ENCODE measurements at regions not wholly inside any gene's neighbourhood (a gene's known extent, or its start where the extent isn't known, plus 50 kb on each side); places are given as distances from the start of the nearest gene placed in this dataset.

DNA sequence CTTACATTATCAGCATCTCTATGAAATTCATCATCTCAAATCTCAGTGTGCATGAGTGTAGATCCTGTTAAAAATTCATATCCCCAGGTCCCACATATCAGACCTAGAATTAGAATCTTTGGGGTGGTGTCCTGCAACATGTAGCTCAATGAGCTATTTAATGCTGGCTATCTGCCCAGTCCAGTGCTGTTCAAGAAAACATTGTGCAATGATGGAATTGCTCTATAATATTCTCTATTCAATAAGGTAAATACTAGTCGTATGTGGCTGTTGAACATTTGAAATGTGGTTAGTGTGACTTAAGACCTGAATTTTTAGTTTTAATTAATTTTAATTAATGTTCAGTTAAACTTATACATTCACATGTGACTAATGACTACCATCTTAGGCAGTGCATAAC is 127.4 kb downstream of the NOL4 start:
- no peak for DNase-seq (ENCODE audit: low read depth, low spot score)
- H3K9ac ChIP-seq (ENCODE audit: insufficient read length, low read depth), result no peak overlapping the region
- H3K36me3 ChIP-seq (ENCODE audit: insufficient read depth, insufficient read length, low read length), result no peaks in the 10 kb centered on the region
- H3K27me3 ChIP-seq (ENCODE audit: insufficient read depth, insufficient read length), result no peaks in the 10 kb centered on the region
- no peak overlapping the region for H3K4me3 ChIP-seq (ENCODE audit: insufficient read length, low read depth)
- no peak for TF ChIP-seq YY1 (IDR thresholded peaks at IDR 0.05; ENCODE audit: insufficient read depth, insufficient read length)
- TF ChIP-seq ZNF274 (IDR thresholded peaks at IDR 0.05; ENCODE audit: low read depth, low read length), result no peak
- no peak for TF ChIP-seq SUZ12 (IDR thresholded peaks at IDR 0.05; ENCODE audit: extremely low read depth, insufficient read depth, insufficient read length)
- no peaks in the 10 kb centered on the region for H3K9me3 ChIP-seq (ENCODE audit: insufficient read depth, low read length)
- H3K4me1 ChIP-seq (ENCODE audit: insufficient read depth, insufficient read length), result no peaks in the 10 kb centered on the region

DNA sequence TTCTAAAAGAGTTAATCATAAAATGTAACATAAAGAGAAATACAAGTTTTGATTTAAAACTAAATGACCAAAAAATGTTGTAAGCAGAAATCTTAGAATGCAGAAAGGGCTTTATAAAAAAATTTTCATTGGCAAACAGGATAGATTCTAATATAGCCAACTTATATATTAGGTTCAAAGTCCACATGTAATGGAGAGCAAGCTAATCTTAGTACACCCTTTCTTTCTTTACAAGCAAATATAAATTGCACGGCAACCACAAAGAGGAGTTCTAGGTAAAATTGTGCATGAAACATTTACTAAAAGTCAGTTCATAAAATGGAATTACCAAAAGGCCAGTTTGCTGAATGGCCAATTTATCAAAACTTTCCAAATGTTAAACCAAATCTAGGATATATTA is 130.6 kb downstream of the NOL4 start:
- Histone ChIP-seq H3K36me3 (ENCODE audit: insufficient read depth, insufficient read length, low read length) (no peaks in the 10 kb centered on the region), H3K4me1 (ENCODE audit: insufficient read depth, insufficient read length) (no peaks in the 10 kb centered on the region), H3K9ac (ENCODE audit: insufficient read length, low read depth) (no peak overlapping the region), H3K9me3 (ENCODE audit: insufficient read depth, low read length) (no peaks in the 10 kb centered on the region), H3K4me3 (ENCODE audit: insufficient read length, low read depth) (no peak overlapping the region), H3K27me3 (ENCODE audit: insufficient read depth, insufficient read length) (no peaks in the 10 kb centered on the region)
- TF ChIP-seq SUZ12 (IDR thresholded peaks at IDR 0.05; ENCODE audit: extremely low read depth, insufficient read depth, insufficient read length) (no peak), YY1 (IDR thresholded peaks at IDR 0.05; ENCODE audit: insufficient read depth, insufficient read length) (no peak), ZNF274 (IDR thresholded peaks at IDR 0.05; ENCODE audit: low read depth, low read length) (no peak)
- no peak for DNase-seq (ENCODE audit: low read depth, low spot score)

GRCh38 chr18:34092796-34093195 is 131.9 kb downstream of the NOL4 start:
- Histone ChIP-seq H3K4me1 (ENCODE audit: insufficient read depth, insufficient read length) (no peaks in the 10 kb centered on the region), H3K4me3 (ENCODE audit: insufficient read length, low read depth) (no peak overlapping the region), H3K9ac (ENCODE audit: insufficient read length, low read depth) (no peak overlapping the region), H3K9me3 (ENCODE audit: insufficient read depth, low read length) (no peaks in the 10 kb centered on the region), H3K27me3 (ENCODE audit: insufficient read depth, insufficient read length) (no peaks in the 10 kb centered on the region), H3K36me3 (ENCODE audit: insufficient read depth, insufficient read length, low read length) (no peaks in the 10 kb centered on the region)
- no peak for DNase-seq (ENCODE audit: low read depth, low spot score)
- TF ChIP-seq ZNF274 (IDR thresholded peaks at IDR 0.05; ENCODE audit: low read depth, low read length) (no peak), YY1 (IDR thresholded peaks at IDR 0.05; ENCODE audit: insufficient read depth, insufficient read length) (no peak), SUZ12 (IDR thresholded peaks at IDR 0.05; ENCODE audit: extremely low read depth, insufficient read depth, insufficient read length) (no peak)

GRCh38 chr18:34086370-34086769 is 138.3 kb downstream of the NOL4 start:
- DNase-seq (ENCODE audit: low read depth, low spot score), result no peak
- H3K27me3 ChIP-seq (ENCODE audit: insufficient read depth, insufficient read length), result no peaks in the 10 kb centered on the region
- TF ChIP-seq SUZ12 (IDR thresholded peaks at IDR 0.05; ENCODE audit: extremely low read depth, insufficient read depth, insufficient read length) (no peak), YY1 (IDR thresholded peaks at IDR 0.05; ENCODE audit: insufficient read depth, insufficient read length) (no peak), ZNF274 (IDR thresholded peaks at IDR 0.05; ENCODE audit: low read depth, low read length) (no peak)
- no peaks in the 10 kb centered on the region for H3K9me3 ChIP-seq (ENCODE audit: insufficient read depth, low read length)
- H3K36me3 ChIP-seq (ENCODE audit: insufficient read depth, insufficient read length, low read length), result no peaks in the 10 kb centered on the region
- no peak overlapping the region for H3K4me3 ChIP-seq (ENCODE audit: insufficient read length, low read depth)
- H3K9ac ChIP-seq (ENCODE audit: insufficient read length, low read depth), result no peak overlapping the region
- H3K4me1 ChIP-seq (ENCODE audit: insufficient read depth, insufficient read length), result no peaks in the 10 kb centered on the region

GRCh38 chr18:34085140-34085739 is 139.5 kb downstream of the NOL4 start:
- TF ChIP-seq YY1 (IDR thresholded peaks at IDR 0.05; ENCODE audit: insufficient read depth, insufficient read length), result no peak
- TF ChIP-seq SUZ12 (IDR thresholded peaks at IDR 0.05; ENCODE audit: extremely low read depth, insufficient read depth, insufficient read length), result no peak
- no peak for TF ChIP-seq ZNF274 (IDR thresholded peaks at IDR 0.05; ENCODE audit: low read depth, low read length)
- no peak for DNase-seq (ENCODE audit: low read depth, low spot score)
- Histone ChIP-seq H3K27me3 (ENCODE audit: insufficient read depth, insufficient read length) (no peaks in the 10 kb centered on the region), H3K9me3 (ENCODE audit: insufficient read depth, low read length) (no peaks in the 10 kb centered on the region), H3K36me3 (ENCODE audit: insufficient read depth, insufficient read length, low read length) (no peaks in the 10 kb centered on the region), H3K4me1 (ENCODE audit: insufficient read depth, insufficient read length) (no peaks in the 10 kb centered on the region), H3K4me3 (ENCODE audit: insufficient read length, low read depth) (no peak overlapping the region), H3K9ac (ENCODE audit: insufficient read length, low read depth) (no peak overlapping the region)

GRCh38 chr18:34084635-34085034 is 140.1 kb downstream of the NOL4 start:
- Histone ChIP-seq H3K9me3 (ENCODE audit: insufficient read depth, low read length) (no peaks in the 10 kb centered on the region), H3K36me3 (ENCODE audit: insufficient read depth, insufficient read length, low read length) (no peaks in the 10 kb centered on the region), H3K9ac (ENCODE audit: insufficient read length, low read depth) (no peak overlapping the region), H3K4me1 (ENCODE audit: insufficient read depth, insufficient read length) (no peaks in the 10 kb centered on the region), H3K4me3 (ENCODE audit: insufficient read length, low read depth) (no peak overlapping the region), H3K27me3 (ENCODE audit: insufficient read depth, insufficient read length) (no peaks in the 10 kb centered on the region)
- DNase-seq (ENCODE audit: low read depth, low spot score), result no peak
- TF ChIP-seq ZNF274 (IDR thresholded peaks at IDR 0.05; ENCODE audit: low read depth, low read length) (no peak), SUZ12 (IDR thresholded peaks at IDR 0.05; ENCODE audit: extremely low read depth, insufficient read depth, insufficient read length) (no peak), YY1 (IDR thresholded peaks at IDR 0.05; ENCODE audit: insufficient read depth, insufficient read length) (no peak)

DNA sequence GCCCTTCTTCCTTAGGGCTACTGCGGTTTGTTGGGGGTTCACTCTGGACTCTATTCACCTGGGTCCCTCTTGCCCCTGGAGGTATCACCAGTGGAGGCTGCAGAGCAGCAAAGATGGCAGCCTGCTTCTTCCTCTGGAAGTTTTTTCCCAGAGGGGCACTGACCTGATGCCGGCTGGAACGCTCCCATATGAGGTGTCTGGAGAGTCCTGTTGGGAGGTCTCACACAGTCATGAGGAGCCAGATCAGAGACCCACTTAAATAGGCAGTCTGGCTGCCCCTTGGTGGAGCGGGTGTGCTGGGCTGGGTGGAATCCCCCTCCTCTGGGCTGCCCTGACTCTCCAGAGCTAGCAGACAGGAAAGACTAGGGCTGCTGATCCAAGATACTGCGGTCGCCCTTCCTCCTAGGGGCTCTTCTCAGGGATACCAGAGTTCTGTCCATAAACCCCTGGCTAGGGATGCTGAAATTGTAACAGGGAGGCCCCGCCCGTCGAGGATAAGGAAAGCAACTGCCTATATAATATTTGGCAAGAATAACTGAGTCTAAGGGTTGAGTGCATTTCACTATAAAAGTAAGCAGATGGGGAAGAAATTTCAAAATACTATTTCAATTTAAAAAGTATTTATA is 140.7 kb downstream of the NOL4 start:
- H3K9ac ChIP-seq (ENCODE audit: insufficient read length, low read depth), result no peak overlapping the region

More for the DNA sequence above, 140.7 kb downstream of the NOL4 start:
- Histone ChIP-seq H3K4me1 (ENCODE audit: insufficient read depth, insufficient read length) (no peaks in the 10 kb centered on the region), H3K9me3 (ENCODE audit: insufficient read depth, low read length) (no peaks in the 10 kb centered on the region), H3K36me3 (ENCODE audit: insufficient read depth, insufficient read length, low read length) (no peaks in the 10 kb centered on the region), H3K27me3 (ENCODE audit: insufficient read depth, insufficient read length) (no peaks in the 10 kb centered on the region), H3K4me3 (ENCODE audit: insufficient read length, low read depth) (no peak overlapping the region)
- TF ChIP-seq ZNF274 (IDR thresholded peaks at IDR 0.05; ENCODE audit: low read depth, low read length) (no peak), YY1 (IDR thresholded peaks at IDR 0.05; ENCODE audit: insufficient read depth, insufficient read length) (no peak), SUZ12 (IDR thresholded peaks at IDR 0.05; ENCODE audit: extremely low read depth, insufficient read depth, insufficient read length) (no peak)
- DNase-seq (ENCODE audit: low read depth, low spot score), result no peak

Measured in NT2/D1 (cell line).